H1 (cell line): ENCODE measurements at regions not wholly inside any gene's neighbourhood (a gene's known extent, or its start where the extent isn't known, plus 50 kb on each side); places are given as distances from the start of the nearest gene placed in this dataset.

Experiments used
- HDAC6 ChIP-seq: IDR thresholded peaks from one replicate; pipeline ENCODE4 v1.7.1; 2012; ENCODE audit warnings: low read depth, mild to moderate bottlenecking, inconsistent platforms, low read length, moderate library complexity
- TEAD4 ChIP-seq: IDR thresholded peaks from 2 replicates; pipeline ENCODE4 v1.6.1; 2012; ENCODE audit warnings: low read depth, low read length, inconsistent platforms, mixed read lengths

DNA sequence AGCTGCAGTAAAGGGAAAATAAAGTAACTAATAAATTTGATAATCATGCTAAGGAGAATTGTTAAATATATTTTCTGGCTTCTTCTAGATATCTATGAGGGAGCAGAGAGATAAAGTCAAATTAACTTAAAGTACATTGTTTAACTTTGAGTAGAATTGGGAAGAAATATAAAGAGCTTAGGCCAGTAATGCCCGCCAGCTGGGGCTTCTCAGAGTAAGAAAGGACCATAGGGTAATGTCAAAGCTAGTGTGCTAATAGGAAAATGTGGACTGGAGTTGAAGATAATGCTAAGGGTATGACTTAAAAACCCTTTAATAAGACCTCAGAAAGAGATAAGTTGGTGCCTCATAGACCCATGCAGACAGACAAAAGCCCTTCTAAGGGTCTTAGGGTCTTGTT lies 411.6 kb upstream of the ANO3 start:
- no peak for TF ChIP-seq TEAD4
- no peak for TF ChIP-seq HDAC6
